Liver (tissue), 8 donors: ENCODE measurements at regions not wholly inside any gene's neighbourhood (a gene's known extent, or its start where the extent isn't known, plus 50 kb on each side); places are given as distances from the start of the nearest gene placed in this dataset.

Source experiments
- DNase-seq: peaks from one replicate; pipeline ENCODE4 v3.0.0-alpha.2; 2017; ENCODE audit warnings: low spot score
- H3K27ac ChIP-seq, 2 donors: one replicate each; pipeline ENCODE4 v1.7.0; 2013; ENCODE audit warnings: inconsistent platforms in 2 of 2, low read length in 2 of 2, control low read depth in 1 of 2, low read depth in 1 of 2, mild to moderate bottlenecking in 1 of 2
- H3K27me3 ChIP-seq, 4 donors: one replicate each; pipeline versions ENCODE4 v1.6.1 to v1.7.0; 2013; ENCODE audit warnings: low read length in 3 of 4, inconsistent platforms in 1 of 4, mild to moderate bottlenecking in 1 of 4, moderate library complexity in 1 of 4; ENCODE audit not compliant: control insufficient read depth in 4 of 4, insufficient read depth in 4 of 4
- H3K36me3 ChIP-seq, 4 donors: one replicate each; pipeline versions ENCODE4 v1.6.1 to v1.7.0; 2013; ENCODE audit warnings: low read length in 3 of 4, mild to moderate bottlenecking in 3 of 4, low read depth in 1 of 4, moderate library complexity in 1 of 4; ENCODE audit not compliant: control insufficient read depth in 4 of 4, insufficient read depth in 3 of 4
- H3K4me1 ChIP-seq, 4 donors: one replicate each; pipeline versions ENCODE4 v1.6.1 to v1.7.0; 2013; ENCODE audit warnings: low read length in 3 of 4, mild to moderate bottlenecking in 3 of 4, moderate library complexity in 1 of 4; ENCODE audit not compliant: control insufficient read depth in 4 of 4, insufficient read depth in 4 of 4
- H3K4me3 ChIP-seq, 3 donors: one replicate each; pipeline versions ENCODE4 v1.6.1 to v1.7.0; 2013; ENCODE audit warnings: low read length in 3 of 3, control low read depth in 1 of 3, low read depth in 1 of 3, mild to moderate bottlenecking in 1 of 3
- H3K9ac ChIP-seq, 2 donors: one replicate each; pipeline ENCODE4 v1.7.0; 2013; ENCODE audit warnings: low read length in 2 of 2, mild to moderate bottlenecking in 2 of 2, moderate library complexity in 2 of 2, control low read depth in 1 of 2, low read depth in 1 of 2
- H3K9me3 ChIP-seq, 4 donors: one replicate each; pipeline versions ENCODE4 v1.6.1 to v1.7.0; 2013; ENCODE audit warnings: low read length in 3 of 4; ENCODE audit not compliant: control insufficient read depth in 4 of 4
- ATF3 ChIP-seq: IDR thresholded peaks from 2 replicates; pipeline ENCODE4 v1.6.1; 2016; ENCODE audit warnings: antibody characterized with exemption
- EGR1 ChIP-seq, 2 donors: IDR thresholded peaks; 2 replicates each; pipeline ENCODE4 v1.6.1; 2016 to 2018; ENCODE audit warnings: antibody characterized with exemption in 2 of 2, low read depth in 2 of 2
- FOXA1 ChIP-seq: IDR thresholded peaks from 2 replicates; pipeline ENCODE4 v1.6.1; 2016; ENCODE audit warnings: antibody characterized with exemption
- GABPA ChIP-seq, 2 donors: IDR thresholded peaks in 1 of 2; conservative IDR thresholded peaks in 1 of 2; 2 replicates each; pipeline ENCODE4 v1.6.1; 2016; ENCODE audit warnings: antibody characterized with exemption in 2 of 2, mild to moderate bottlenecking in 1 of 2, moderate library complexity in 1 of 2
- HNF4A ChIP-seq, 2 donors: conservative IDR thresholded peaks; 2 replicates each; pipeline ENCODE4 v1.6.1; 2016; ENCODE audit warnings: antibody characterized with exemption in 2 of 2, mild to moderate bottlenecking in 2 of 2
- HNF4G ChIP-seq: IDR thresholded peaks from 2 replicates; pipeline ENCODE4 v1.6.1; 2016; ENCODE audit warnings: antibody characterized with exemption
- JUND ChIP-seq, 2 donors: IDR thresholded peaks; 2 replicates each; pipeline ENCODE4 v1.6.1; 2016; ENCODE audit warnings: antibody characterized with exemption in 2 of 2
- NR2F2 ChIP-seq: IDR thresholded peaks from 2 replicates; pipeline ENCODE4 v1.6.1; 2016; ENCODE audit warnings: antibody characterized with exemption
- RAD21 ChIP-seq, 2 donors: IDR thresholded peaks; 2 replicates each; pipeline ENCODE4 v1.6.1; 2016; ENCODE audit warnings: antibody characterized with exemption in 2 of 2, mild to moderate bottlenecking in 2 of 2
- RXRA ChIP-seq, 2 donors: IDR thresholded peaks; 2 replicates each; pipeline ENCODE4 v1.6.1; 2017 to 2018; ENCODE audit warnings: antibody characterized with exemption in 2 of 2, mild to moderate bottlenecking in 1 of 2
- SP1 ChIP-seq: IDR thresholded peaks from 2 replicates; pipeline ENCODE4 v1.6.1; 2018; ENCODE audit warnings: antibody characterized with exemption, mild to moderate bottlenecking
- TAF1 ChIP-seq: conservative IDR thresholded peaks from 2 replicates; pipeline ENCODE4 v1.6.1; 2016; ENCODE audit warnings: antibody characterized with exemption, mild to moderate bottlenecking
- YY1 ChIP-seq: IDR thresholded peaks from 2 replicates; pipeline ENCODE4 v1.6.1; 2016; ENCODE audit warnings: antibody characterized with exemption, mild to moderate bottlenecking
- ZBTB33 ChIP-seq: IDR thresholded peaks from 2 replicates; pipeline ENCODE4 v1.6.1; 2016; ENCODE audit warnings: antibody characterized with exemption
- WGBS: extraction: QIAGEN DNeasy Blood & Tissue Kit; methylation state at CpG from one replicate; pipeline ENCODE4 v1.1.7; 2013; 5-methylcytosine and 5-hydroxymethylcytosine counted together
- TF ChIP-seq, protein P1 (sequence below): IDR thresholded peaks from 2 replicates; pipeline ENCODE4 v1.6.1; 2016; ENCODE audit warnings: antibody characterized with exemption, mild to moderate bottlenecking
- TF ChIP-seq, protein P2 (sequence below): fragments of 150-350 bp; IDR thresholded peaks from 2 replicates; pipeline ENCODE4 v1.5.1; 2017; ENCODE audit warnings: improper control_type of control experiment, low read depth, low read length; ENCODE audit not compliant: missing input control
- TF ChIP-seq, protein P3 (sequence below): IDR thresholded peaks from 2 replicates; pipeline ENCODE4 v1.6.1; 2016; ENCODE audit warnings: antibody characterized with exemption
- donor health status: healthy.
- donor health status: healthy.
- donor health status: healthy.
- donor health status: healthy.
- donor health status: healthy.

DNA sequence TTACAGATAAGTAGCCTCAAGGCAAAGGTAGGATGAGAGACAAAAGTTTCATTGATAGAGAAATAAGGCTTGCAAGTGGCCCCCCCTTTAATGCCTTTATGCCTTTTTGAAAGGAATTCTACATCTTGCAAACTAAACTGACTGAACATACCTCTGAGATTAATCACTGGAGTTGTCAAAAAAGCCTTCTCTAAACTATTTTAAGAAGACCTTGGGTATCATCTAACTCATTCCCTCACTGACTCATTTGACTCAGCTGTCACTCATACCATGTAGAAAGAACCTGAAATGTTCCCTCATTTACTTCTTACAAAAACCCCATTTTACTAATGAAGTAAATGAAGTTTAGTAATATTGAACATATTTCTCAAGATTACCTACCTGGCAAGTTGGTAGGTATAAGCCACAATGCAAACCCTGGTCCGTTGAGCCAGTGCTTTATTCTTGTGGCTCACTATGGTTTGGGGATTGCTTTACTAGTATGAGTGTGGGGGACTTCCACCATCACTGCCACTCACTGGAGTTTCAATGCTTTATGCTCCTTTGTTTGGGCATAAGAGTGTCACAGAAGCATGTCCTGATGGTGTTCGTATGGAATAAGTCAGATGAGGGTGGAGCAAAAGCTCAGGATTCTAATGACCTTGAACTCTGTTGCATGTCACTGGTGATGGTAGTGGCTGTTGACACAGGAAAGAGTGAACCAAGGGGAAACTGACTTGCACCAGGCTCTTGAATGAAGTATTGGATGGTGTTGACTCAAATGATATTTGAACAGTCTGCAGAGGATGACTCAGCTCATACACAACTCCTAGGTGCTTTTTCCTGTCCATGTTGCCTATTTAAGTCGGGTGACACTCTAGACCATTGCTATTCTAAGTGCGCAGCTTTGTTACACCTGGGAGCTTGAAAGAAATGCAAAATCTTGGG is 305.5 kb upstream of the EMCN start:
- no peaks in the 10 kb centered on the region for H3K4me1 ChIP-seq
- H3K9me3 ChIP-seq: no peaks in the 10 kb centered on the region
- no peak overlapping the region for H3K4me3 ChIP-seq
- no peak overlapping the region for H3K9ac ChIP-seq
- no peak for DNase-seq
- H3K36me3 ChIP-seq: no peaks in the 10 kb centered on the region
- TF ChIP-seq, protein P1, sequence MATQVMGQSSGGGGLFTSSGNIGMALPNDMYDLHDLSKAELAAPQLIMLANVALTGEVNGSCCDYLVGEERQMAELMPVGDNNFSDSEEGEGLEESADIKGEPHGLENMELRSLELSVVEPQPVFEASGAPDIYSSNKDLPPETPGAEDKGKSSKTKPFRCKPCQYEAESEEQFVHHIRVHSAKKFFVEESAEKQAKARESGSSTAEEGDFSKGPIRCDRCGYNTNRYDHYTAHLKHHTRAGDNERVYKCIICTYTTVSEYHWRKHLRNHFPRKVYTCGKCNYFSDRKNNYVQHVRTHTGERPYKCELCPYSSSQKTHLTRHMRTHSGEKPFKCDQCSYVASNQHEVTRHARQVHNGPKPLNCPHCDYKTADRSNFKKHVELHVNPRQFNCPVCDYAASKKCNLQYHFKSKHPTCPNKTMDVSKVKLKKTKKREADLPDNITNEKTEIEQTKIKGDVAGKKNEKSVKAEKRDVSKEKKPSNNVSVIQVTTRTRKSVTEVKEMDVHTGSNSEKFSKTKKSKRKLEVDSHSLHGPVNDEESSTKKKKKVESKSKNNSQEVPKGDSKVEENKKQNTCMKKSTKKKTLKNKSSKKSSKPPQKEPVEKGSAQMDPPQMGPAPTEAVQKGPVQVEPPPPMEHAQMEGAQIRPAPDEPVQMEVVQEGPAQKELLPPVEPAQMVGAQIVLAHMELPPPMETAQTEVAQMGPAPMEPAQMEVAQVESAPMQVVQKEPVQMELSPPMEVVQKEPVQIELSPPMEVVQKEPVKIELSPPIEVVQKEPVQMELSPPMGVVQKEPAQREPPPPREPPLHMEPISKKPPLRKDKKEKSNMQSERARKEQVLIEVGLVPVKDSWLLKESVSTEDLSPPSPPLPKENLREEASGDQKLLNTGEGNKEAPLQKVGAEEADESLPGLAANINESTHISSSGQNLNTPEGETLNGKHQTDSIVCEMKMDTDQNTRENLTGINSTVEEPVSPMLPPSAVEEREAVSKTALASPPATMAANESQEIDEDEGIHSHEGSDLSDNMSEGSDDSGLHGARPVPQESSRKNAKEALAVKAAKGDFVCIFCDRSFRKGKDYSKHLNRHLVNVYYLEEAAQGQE: no peak
- TF ChIP-seq YY1 (no peak), JUND (IDR thresholded peaks at IDR 0.05) (no peak)
- H3K27ac ChIP-seq: no peak overlapping the region
- WGBS: 80% methylated on average over 4 of the region's 4 CpGs
- H3K27me3 ChIP-seq: no peaks in the 10 kb centered on the region

- Histone ChIP-seq H3K27ac (no peak overlapping the region), H3K4me1 (no peaks in the 10 kb centered on the region), H3K4me3 (no peak overlapping the region), H3K9me3 (no peaks in the 10 kb centered on the region), H3K36me3 (no peaks in the 10 kb centered on the region), H3K9ac (no peak overlapping the region), H3K27me3 (no peaks in the 10 kb centered on the region)
- TF ChIP-seq HNF4G (no peak), RXRA (IDR thresholded peaks at IDR 0.05) (no peak), ZBTB33 (no peak), YY1 (no peak), JUND (IDR thresholded peaks at IDR 0.05) (no peak), ATF3 (no peak), FOXA1 (no peak), EGR1 (IDR thresholded peaks at IDR 0.05; ENCODE audit: low read depth in 2 of 2) (no peak), NR2F2 (no peak), RAD21 (IDR thresholded peaks at IDR 0.05) (no peak), GABPA (IDR thresholded peaks at IDR 0.05 in 1 of 2, conservative IDR thresholded peaks at IDR 0.05 in 1 of 2) (no peak), HNF4A (conservative IDR thresholded peaks at IDR 0.05) (no peak), SP1 (no peak), TAF1 (no peak)
- TF ChIP-seq, protein P2, sequence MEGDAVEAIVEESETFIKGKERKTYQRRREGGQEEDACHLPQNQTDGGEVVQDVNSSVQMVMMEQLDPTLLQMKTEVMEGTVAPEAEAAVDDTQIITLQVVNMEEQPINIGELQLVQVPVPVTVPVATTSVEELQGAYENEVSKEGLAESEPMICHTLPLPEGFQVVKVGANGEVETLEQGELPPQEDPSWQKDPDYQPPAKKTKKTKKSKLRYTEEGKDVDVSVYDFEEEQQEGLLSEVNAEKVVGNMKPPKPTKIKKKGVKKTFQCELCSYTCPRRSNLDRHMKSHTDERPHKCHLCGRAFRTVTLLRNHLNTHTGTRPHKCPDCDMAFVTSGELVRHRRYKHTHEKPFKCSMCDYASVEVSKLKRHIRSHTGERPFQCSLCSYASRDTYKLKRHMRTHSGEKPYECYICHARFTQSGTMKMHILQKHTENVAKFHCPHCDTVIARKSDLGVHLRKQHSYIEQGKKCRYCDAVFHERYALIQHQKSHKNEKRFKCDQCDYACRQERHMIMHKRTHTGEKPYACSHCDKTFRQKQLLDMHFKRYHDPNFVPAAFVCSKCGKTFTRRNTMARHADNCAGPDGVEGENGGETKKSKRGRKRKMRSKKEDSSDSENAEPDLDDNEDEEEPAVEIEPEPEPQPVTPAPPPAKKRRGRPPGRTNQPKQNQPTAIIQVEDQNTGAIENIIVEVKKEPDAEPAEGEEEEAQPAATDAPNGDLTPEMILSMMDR: no peak
- TF ChIP-seq, protein P3, sequence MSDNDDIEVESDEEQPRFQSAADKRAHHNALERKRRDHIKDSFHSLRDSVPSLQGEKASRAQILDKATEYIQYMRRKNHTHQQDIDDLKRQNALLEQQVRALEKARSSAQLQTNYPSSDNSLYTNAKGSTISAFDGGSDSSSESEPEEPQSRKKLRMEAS: no peak
- DNase-seq: no peak
- WGBS: 85% methylated on average over 3 of the region's 3 CpGs
Measured at GRCh38 chr4:100820249-100820648, 302.4 kb upstream of the EMCN start.
